HUDEP-2 (cell line): ENCODE measurements at regions not wholly inside any gene's neighbourhood (a gene's known extent, or its start where the extent isn't known, plus 50 kb on each side); places are given as distances from the start of the nearest gene placed in this dataset.

ENCODE experiments used
- DNase-seq, 76 experiments: peaks; one replicate each; lab custom pipeline; 2025; ENCODE audit not compliant: unreplicated experiment in 76 of 76; lab: John Stamatoyannopoulos, UW

DNA sequence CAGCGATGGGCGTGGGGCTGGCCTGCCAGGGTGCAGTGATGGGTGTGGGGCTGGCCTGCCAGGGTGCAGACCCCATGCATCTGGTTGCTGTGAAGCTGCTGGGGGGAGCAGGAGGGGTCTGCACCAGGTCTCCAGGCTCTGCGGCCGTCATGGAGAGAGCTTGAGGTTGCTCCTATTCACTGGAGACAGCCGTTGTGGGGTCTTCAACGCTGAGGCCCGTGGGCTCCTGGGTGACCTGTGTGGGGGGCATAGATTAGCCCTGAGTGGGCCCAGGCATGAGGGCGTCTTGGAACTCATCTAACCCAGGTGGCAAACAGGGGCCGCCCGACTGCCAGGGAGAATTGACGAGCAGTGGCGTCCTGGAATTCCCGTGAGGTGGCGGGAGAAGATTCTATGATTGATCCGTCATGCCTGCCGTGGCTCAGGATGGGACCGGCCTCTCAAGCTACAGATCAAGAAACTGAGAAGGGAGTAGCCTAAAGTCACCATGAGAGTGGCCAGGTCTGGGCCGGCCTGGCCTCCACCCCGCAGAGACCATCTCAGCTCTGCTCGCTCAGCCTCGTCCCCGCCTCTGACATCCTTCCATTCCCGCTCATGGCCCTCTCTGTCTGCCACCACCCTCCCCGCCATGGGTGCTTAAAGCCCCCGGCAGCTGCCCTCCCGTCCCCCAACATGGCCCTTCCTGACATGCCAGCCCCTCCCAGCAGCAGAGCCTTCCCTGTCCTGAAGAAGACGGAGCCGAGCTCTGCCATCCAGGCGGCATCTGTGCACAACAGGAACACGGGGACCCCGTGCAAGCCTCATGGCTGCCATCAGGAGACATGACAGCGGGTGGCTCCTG is 50.7 kb upstream of the ACSF3 start:
- DNase-seq, result no peak

DNA sequence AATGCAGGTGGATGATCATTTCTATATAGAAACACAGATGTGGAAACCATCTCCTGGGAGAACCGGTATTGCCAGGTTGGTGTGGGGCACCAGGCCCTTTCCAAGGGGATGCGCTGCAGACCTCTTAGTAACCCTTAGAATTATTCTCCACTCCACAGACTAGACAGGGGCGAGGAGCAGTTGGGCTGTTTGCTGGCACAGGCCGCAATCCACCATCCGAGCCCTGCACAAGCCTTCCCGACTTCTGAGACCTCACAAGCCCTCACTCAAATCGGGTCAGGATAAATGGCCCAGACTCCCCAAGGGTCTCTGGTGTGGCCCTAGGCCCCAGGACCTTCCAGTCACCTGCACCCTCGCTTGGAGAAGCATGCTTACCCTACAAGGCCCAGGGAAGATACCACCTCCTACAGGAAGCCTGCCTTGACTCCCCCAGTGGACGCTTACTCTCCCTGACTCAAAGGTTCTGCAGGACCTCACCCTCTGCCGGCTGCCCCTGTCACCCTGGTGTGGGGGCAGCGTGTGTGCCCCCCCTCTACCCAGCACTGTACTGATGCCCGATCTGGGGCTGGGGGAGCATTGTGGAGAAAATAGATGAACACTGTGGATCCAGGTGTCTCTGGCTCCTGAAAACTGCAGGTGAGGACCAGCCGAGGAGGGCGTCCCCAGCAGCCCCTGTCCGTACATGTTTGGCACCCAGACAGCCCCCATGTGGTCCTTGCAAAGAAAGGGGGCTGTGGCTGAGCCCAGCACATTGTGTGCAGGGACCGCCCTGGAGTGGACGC is 49.8 kb upstream of the ACSF3 start:
- no peak for DNase-seq
